Esophagus squamous epithelium (tissue), 5 donors: ENCODE measurements at regions not wholly inside any gene's neighbourhood (a gene's known extent, or its start where the extent isn't known, plus 50 kb on each side); places are given as distances from the start of the nearest gene placed in this dataset.

Source experiments
- DNase-seq: peaks from one replicate; lab custom pipeline; 2025; lab: John Stamatoyannopoulos, UW
- H3K27ac ChIP-seq, 4 donors: fragments of 200-600 bp; sonication (generic); one replicate each; pipeline ENCODE4 v1.5.1; 2016 to 2019; ENCODE audit warnings: mild to moderate bottlenecking in 1 of 4
- H3K27me3 ChIP-seq, 4 donors: fragments of 200-600 bp; sonication (generic); 1 replicate in 3 of 4; 2 replicates in 1 of 4; pipeline versions ENCODE4 v1.5.1 to v1.6.0; 2017 to 2021; ENCODE audit warnings: antibody characterized with exemption in 1 of 4
- H3K36me3 ChIP-seq, 3 donors: fragments of 200-600 bp; sonication (generic); one replicate each; pipeline ENCODE4 v1.5.1; 2016 to 2019
- H3K4me1 ChIP-seq, 3 donors: fragments of 200-600 bp; sonication (generic); one replicate each; pipeline ENCODE4 v1.5.1; 2017 to 2019
- H3K4me3 ChIP-seq, 4 donors: fragments of 200-600 bp; sonication (generic); 1 replicate in 3 of 4; 2 replicates in 1 of 4; pipeline ENCODE4 v1.5.1; 2016 to 2019; ENCODE audit warnings: mild to moderate bottlenecking in 2 of 4, moderate library complexity in 1 of 4
- H3K9me3 ChIP-seq, 3 donors: fragments of 200-600 bp; sonication (generic); one replicate each; pipeline ENCODE4 v1.5.1; 2016 to 2019
- POLR2A ChIP-seq, 4 donors: fragments of 450-650 bp; IDR thresholded peaks; one replicate each; pipeline ENCODE4 v1.6.1; 2017; ENCODE audit warnings: antibody characterized with exemption in 4 of 4, mild to moderate bottlenecking in 4 of 4, moderate library complexity in 3 of 4
- WGBS, 2 donors: methylation state at CpG; one replicate each; pipeline ENCODE4 v1.1.5; 2018; 5-methylcytosine and 5-hydroxymethylcytosine counted together
- intact Hi-C: fragments of 100-400 bp; cut with DNase I; formaldehyde crosslinking; loops from one replicate; pipeline ENCODE4 v1.15.0; 2022
- TF ChIP-seq, protein P1 (sequence below), 6 experiments: fragments of 450-650 bp in 4 of 6; fragments of 200-600 bp in 2 of 6; sonication (generic) in 2 of 6; IDR thresholded peaks; one replicate each; pipeline ENCODE4 v1.5.1; 2016 to 2019; ENCODE audit warnings: antibody characterized with exemption in 6 of 6, mild to moderate bottlenecking in 4 of 6, moderate library complexity in 4 of 6
- donor health status: DM: yes; HTN: yes; CAD: no.

- no peaks in the 10 kb centered on the region for H3K27me3 ChIP-seq
- peaks cover 0 to 8% (median 0%) of the 10 kb centered on the region in 3 donors for H3K4me1 ChIP-seq
- intact Hi-C loops = no loop called here
- 24 to 44% methylated on average over 7 to 8 of the region's 10 CpGs for WGBS, 2 donors
- H3K9me3 ChIP-seq = no peaks in the 10 kb centered on the region
- H3K36me3 ChIP-seq = no peaks in the 10 kb centered on the region
- no peak overlapping the region for H3K27ac ChIP-seq
- TF ChIP-seq, protein P1, sequence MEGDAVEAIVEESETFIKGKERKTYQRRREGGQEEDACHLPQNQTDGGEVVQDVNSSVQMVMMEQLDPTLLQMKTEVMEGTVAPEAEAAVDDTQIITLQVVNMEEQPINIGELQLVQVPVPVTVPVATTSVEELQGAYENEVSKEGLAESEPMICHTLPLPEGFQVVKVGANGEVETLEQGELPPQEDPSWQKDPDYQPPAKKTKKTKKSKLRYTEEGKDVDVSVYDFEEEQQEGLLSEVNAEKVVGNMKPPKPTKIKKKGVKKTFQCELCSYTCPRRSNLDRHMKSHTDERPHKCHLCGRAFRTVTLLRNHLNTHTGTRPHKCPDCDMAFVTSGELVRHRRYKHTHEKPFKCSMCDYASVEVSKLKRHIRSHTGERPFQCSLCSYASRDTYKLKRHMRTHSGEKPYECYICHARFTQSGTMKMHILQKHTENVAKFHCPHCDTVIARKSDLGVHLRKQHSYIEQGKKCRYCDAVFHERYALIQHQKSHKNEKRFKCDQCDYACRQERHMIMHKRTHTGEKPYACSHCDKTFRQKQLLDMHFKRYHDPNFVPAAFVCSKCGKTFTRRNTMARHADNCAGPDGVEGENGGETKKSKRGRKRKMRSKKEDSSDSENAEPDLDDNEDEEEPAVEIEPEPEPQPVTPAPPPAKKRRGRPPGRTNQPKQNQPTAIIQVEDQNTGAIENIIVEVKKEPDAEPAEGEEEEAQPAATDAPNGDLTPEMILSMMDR (IDR thresholded peaks at IDR 0.05) = no peak
- peak in 1 of 4 donors; percentile 11 for TF ChIP-seq POLR2A (IDR thresholded peaks at IDR 0.05)
- no peak for DNase-seq
- H3K4me3 ChIP-seq = peak overlapping the region in 3 of 4 donors; percentile 21 to 34 (median 25)
Observed at GRCh38 chr4:13944095-13944511, 316.6 kb upstream of the BOD1L1 start.

DNA sequence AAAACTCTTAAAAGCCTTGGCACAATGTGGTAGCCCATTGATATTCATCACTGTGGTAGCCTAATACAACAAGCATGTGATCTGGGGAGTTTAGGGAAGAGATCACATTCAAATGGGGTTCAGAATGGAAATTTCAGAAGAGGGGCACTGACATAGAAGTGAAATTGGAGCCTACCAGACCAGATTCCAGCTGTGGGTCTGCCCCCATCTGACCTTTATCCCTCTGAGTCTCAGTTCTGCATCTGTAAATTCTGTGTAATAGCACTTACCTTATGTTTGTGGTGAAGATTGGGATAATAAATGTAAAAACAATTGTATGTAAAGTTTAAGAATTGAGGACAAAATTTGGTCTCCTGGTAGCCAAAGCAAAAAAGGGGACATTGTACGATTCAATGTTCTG, 320.4 kb upstream of the BOD1L1 start:
- intact Hi-C loops = no loop called here
- no peak for TF ChIP-seq POLR2A (IDR thresholded peaks at IDR 0.05)
- TF ChIP-seq, protein P1 (IDR thresholded peaks at IDR 0.05) = no peak
- H3K9me3 ChIP-seq = no peaks in the 10 kb centered on the region
- DNase-seq = no peak
- H3K27ac ChIP-seq = no peak overlapping the region
- no peak overlapping the region for H3K4me3 ChIP-seq
- H3K27me3 ChIP-seq = no peaks in the 10 kb centered on the region
- no peaks in the 10 kb centered on the region for H3K36me3 ChIP-seq
- H3K4me1 ChIP-seq = peaks cover 0 to 8% (median 0%) of the 10 kb centered on the region in 3 donors
- WGBS, 2 donors = 91 to 94% methylated on average over 1 of the region's 1 CpG

GRCh38 chr4:13950491-13950890, 323.0 kb upstream of the BOD1L1 start:
- intact Hi-C loops = no loop called here
- 71 to 79% methylated on average over 4 of the region's 4 CpGs for WGBS, 2 donors
- Histone ChIP-seq H3K27ac (no peak overlapping the region), H3K27me3 (no peaks in the 10 kb centered on the region), H3K36me3 (no peaks in the 10 kb centered on the region), H3K4me1 (no peaks in the 10 kb centered on the region), H3K4me3 (no peak overlapping the region), H3K9me3 (no peaks in the 10 kb centered on the region)
- TF ChIP-seq, protein P1 (IDR thresholded peaks at IDR 0.05) = no peak
- TF ChIP-seq POLR2A (IDR thresholded peaks at IDR 0.05) = no peak
- DNase-seq = no peak

- H3K27me3 ChIP-seq = no peaks in the 10 kb centered on the region
- 77 to 81% methylated on average over 2 to 6 of the region's 6 CpGs for WGBS, 2 donors
- no peaks in the 10 kb centered on the region for H3K4me1 ChIP-seq
- intact Hi-C loops = no loop called here
- no peak overlapping the region for H3K4me3 ChIP-seq
- H3K9me3 ChIP-seq = no peaks in the 10 kb centered on the region
- H3K36me3 ChIP-seq = no peaks in the 10 kb centered on the region
- DNase-seq = no peak
- H3K27ac ChIP-seq = no peak overlapping the region
- TF ChIP-seq, protein P1 (IDR thresholded peaks at IDR 0.05) = no peak
- TF ChIP-seq POLR2A (IDR thresholded peaks at IDR 0.05) = no peak
Observed at GRCh38 chr4:13953083-13953482, 325.6 kb upstream of the BOD1L1 start.

DNA sequence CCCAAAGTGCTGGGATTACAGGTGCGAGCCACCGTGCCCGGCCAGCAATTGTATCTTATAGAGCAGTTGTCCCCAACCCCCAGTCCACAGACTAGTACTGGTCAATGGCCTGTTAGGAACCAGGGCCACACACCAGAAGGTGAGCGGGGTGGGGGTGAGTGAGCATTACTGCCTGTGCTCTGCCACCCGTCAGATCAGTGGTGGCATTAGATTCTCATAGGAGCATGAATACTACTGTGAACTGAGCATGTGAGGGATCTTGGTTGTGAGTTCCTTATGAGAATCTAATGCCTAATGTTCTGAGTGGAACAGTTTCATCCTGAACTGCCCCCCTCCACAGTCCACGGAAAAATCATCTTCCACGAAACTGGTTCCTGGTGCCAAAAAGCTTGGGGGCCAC, 328.0 kb upstream of the BOD1L1 start:
- no peaks in the 10 kb centered on the region for H3K27me3 ChIP-seq
- WGBS, 2 donors = 98 to 100% methylated on average over 2 to 7 of the region's 7 CpGs
- H3K4me1 ChIP-seq = no peaks in the 10 kb centered on the region
- intact Hi-C loops = no loop called here
- TF ChIP-seq, protein P1 (IDR thresholded peaks at IDR 0.05) = no peak
- TF ChIP-seq POLR2A (IDR thresholded peaks at IDR 0.05) = no peak
- H3K27ac ChIP-seq = no peak overlapping the region
- DNase-seq = no peak
- H3K36me3 ChIP-seq = no peaks in the 10 kb centered on the region
- no peak overlapping the region for H3K4me3 ChIP-seq
- H3K9me3 ChIP-seq = no peaks in the 10 kb centered on the region
